NB4 (cell line): ENCODE measurements at regions not wholly inside any gene's neighbourhood (a gene's known extent, or its start where the extent isn't known, plus 50 kb on each side); places are given as distances from the start of the nearest gene placed in this dataset.

Experiments used
- DNase-seq: peaks from one replicate; pipeline ENCODE4 v3.0.0; 2010; ENCODE audit warnings: low read depth
- H3K4me3 ChIP-seq: one replicate; pipeline ENCODE4 v1.5.1; 2011; ENCODE audit warnings: mild to moderate bottlenecking, low read depth, low read length, moderate library complexity
- CTCF ChIP-seq: IDR thresholded peaks from one replicate; pipeline ENCODE4 v1.5.1; 2012; ENCODE audit warnings: low read depth, low read length
- MAX ChIP-seq: IDR thresholded peaks from 2 replicates; pipeline ENCODE4 v1.6.1; 2011; ENCODE audit warnings: low read depth, low read length
- MYC ChIP-seq: IDR thresholded peaks from 2 replicates; pipeline ENCODE4 v1.6.1; 2011; ENCODE audit warnings: low read depth, low read length
- POLR2A ChIP-seq: IDR thresholded peaks from 2 replicates; pipeline ENCODE4 v1.6.1; 2011; ENCODE audit warnings: mild to moderate bottlenecking; ENCODE audit not compliant: insufficient read length; ENCODE audit errors: extremely low read depth

- no peak for DNase-seq
- no peak for TF ChIP-seq POLR2A
- no peak for TF ChIP-seq MAX
- TF ChIP-seq CTCF = no peak
- no peak for TF ChIP-seq MYC
- no peak overlapping the region for H3K4me3 ChIP-seq
Observed at GRCh38 chr6:55643861-55644260, 64.9 kb upstream of the HMGCLL1 start.

- DNase-seq = no peak
- no peak for TF ChIP-seq POLR2A
- H3K4me3 ChIP-seq = no peak overlapping the region
Observed at GRCh38 chr6:55642366-55642765, 63.4 kb upstream of the HMGCLL1 start.

GRCh38 chr6:55636406-55637102, 57.6 kb upstream of the HMGCLL1 start:
- H3K4me3 ChIP-seq = no peak overlapping the region
- no peak for DNase-seq
- TF ChIP-seq POLR2A = no peak

- H3K4me3 ChIP-seq = no peak overlapping the region
- no peak for DNase-seq
Observed at GRCh38 chr6:55633471-55633870, 54.5 kb upstream of the HMGCLL1 start.

GRCh38 chr6:55632953-55633352, 54.0 kb upstream of the HMGCLL1 start:
- H3K4me3 ChIP-seq = no peak overlapping the region
- TF ChIP-seq MYC (no peak), POLR2A (no peak), CTCF (no peak), MAX (no peak)
- DNase-seq = no peak

More at GRCh38 chr6:55633471-55633870, 54.5 kb upstream of the HMGCLL1 start:
- TF ChIP-seq POLR2A (no peak), CTCF (no peak), MYC (no peak), MAX (no peak)
